Hepatocyte (in vitro differentiated cells): ENCODE measurements at regions not wholly inside any gene's neighbourhood (a gene's known extent, or its start where the extent isn't known, plus 50 kb on each side); places are given as distances from the start of the nearest gene placed in this dataset.

Experiments used
- DNase-seq: peaks from one replicate; pipeline ENCODE4 v3.0.0-alpha.2; 2016; ENCODE audit warnings: low spot score
- H2AFZ ChIP-seq: fragments of 200-600 bp; sonication (generic); 2 replicates; pipeline ENCODE4 v1.6.0; 2016; ENCODE audit warnings: antibody characterized with exemption, mild to moderate bottlenecking
- H3K27ac ChIP-seq: fragments of 200-600 bp; sonication (generic); 2 replicates; pipeline ENCODE4 v1.5.1; 2016; ENCODE audit warnings: mild to moderate bottlenecking
- H3K27me3 ChIP-seq: fragments of 200-600 bp; sonication (generic); 2 replicates; pipeline ENCODE4 v1.6.1; 2016
- H3K36me3 ChIP-seq: fragments of 200-600 bp; sonication (generic); replicated peaks from 2 replicates; pipeline ENCODE4 v1.5.1; 2016; ENCODE audit warnings: low read depth; ENCODE audit not compliant: insufficient read depth
- H3K4me1 ChIP-seq: fragments of 200-600 bp; sonication (generic); 2 replicates; pipeline ENCODE4 v1.5.1; 2016; ENCODE audit warnings: mild to moderate bottlenecking, moderate library complexity; ENCODE audit not compliant: insufficient read depth
- H3K4me2 ChIP-seq: fragments of 200-600 bp; sonication (generic); 2 replicates; pipeline ENCODE4 v1.6.0; 2016
- H3K4me3 ChIP-seq: fragments of 200-600 bp; sonication (generic); 2 replicates; pipeline ENCODE4 v1.5.1; 2016; ENCODE audit warnings: mild to moderate bottlenecking
- H3K79me2 ChIP-seq: fragments of 200-600 bp; sonication (generic); 2 replicates; pipeline ENCODE4 v1.6.0; 2017; ENCODE audit warnings: mild to moderate bottlenecking
- H3K9me2 ChIP-seq: fragments of 200-600 bp; sonication (generic); replicated peaks from 2 replicates; pipeline ENCODE4 v1.6.0; 2017; ENCODE audit warnings: mild to moderate bottlenecking; ENCODE audit not compliant: insufficient read depth
- H3K9me3 ChIP-seq: fragments of 200-600 bp; sonication (generic); 2 replicates; pipeline ENCODE4 v1.5.1; 2016; ENCODE audit warnings: low read depth, mild to moderate bottlenecking
- H4K20me1 ChIP-seq: fragments of 200-600 bp; sonication (generic); 2 replicates; pipeline ENCODE4 v1.6.0; 2016; ENCODE audit warnings: mild to moderate bottlenecking; ENCODE audit not compliant: insufficient read depth, poor library complexity, severe bottlenecking
- CTCF ChIP-seq: fragments of 200-600 bp; sonication (generic); IDR thresholded peaks from 2 replicates; pipeline ENCODE4 v1.5.1; 2016; ENCODE audit warnings: antibody characterized with exemption, mild to moderate bottlenecking; ENCODE audit not compliant: poor library complexity
- EZH2 ChIP-seq: fragments of 200-600 bp; sonication (generic); IDR thresholded peaks from 2 replicates; pipeline ENCODE4 v1.6.1; 2016; ENCODE audit warnings: antibody characterized with exemption, mild to moderate bottlenecking, borderline replicate concordance
- EZH2phosphoT487 ChIP-seq: fragments of 200-600 bp; sonication (generic); IDR thresholded peaks from one replicate; pipeline ENCODE4 v1.6.1; 2018; ENCODE audit warnings: antibody characterized with exemption, mild to moderate bottlenecking, low read depth, moderate library complexity; ENCODE audit not compliant: unreplicated experiment, severe bottlenecking
- WGBS: methylation state at CpG from one replicate; pipeline ENCODE4 v1.1.6; 2016; ENCODE audit warnings: low lambda C conversion rate; ENCODE audit errors: missing lambda C conversion rate; 5-methylcytosine and 5-hydroxymethylcytosine counted together

GRCh38 chr9:99445371-99445891, 223.3 kb downstream of the SEC61B start:
- Histone ChIP-seq H2AFZ (no peak overlapping the region), H3K4me2 (no peak overlapping the region), H3K4me3 (no peak overlapping the region), H3K79me2 (no peaks in the 10 kb centered on the region), H3K9me2 (no peaks in the 10 kb centered on the region), H4K20me1 (no peaks in the 10 kb centered on the region), H3K27me3 (no peaks in the 10 kb centered on the region), H3K36me3 (no peaks in the 10 kb centered on the region), H3K27ac (no peak overlapping the region), H3K4me1 (no peaks in the 10 kb centered on the region), H3K9me3 (no peaks in the 10 kb centered on the region)
- 50% methylated on average over 4 of the region's 4 CpGs for WGBS
- TF ChIP-seq EZH2: no peak
- no peak for TF ChIP-seq CTCF
- TF ChIP-seq EZH2phosphoT487: no peak
- DNase-seq: peak; percentile 20

- Histone ChIP-seq H3K36me3 (no peaks in the 10 kb centered on the region), H3K27me3 (no peaks in the 10 kb centered on the region), H3K27ac (no peak overlapping the region), H3K4me1 (no peaks in the 10 kb centered on the region), H2AFZ (no peak overlapping the region), H4K20me1 (no peaks in the 10 kb centered on the region), H3K4me3 (no peak overlapping the region), H3K9me3 (no peaks in the 10 kb centered on the region), H3K9me2 (no peaks in the 10 kb centered on the region), H3K4me2 (no peak overlapping the region), H3K79me2 (no peaks in the 10 kb centered on the region)
- 70% methylated on average over 4 of the region's 4 CpGs for WGBS
- no peak for DNase-seq
- TF ChIP-seq CTCF (no peak), EZH2phosphoT487 (no peak), EZH2 (no peak)
Measured at GRCh38 chr9:99445920-99446319, 223.8 kb downstream of the SEC61B start.

- no peak for DNase-seq
- no peak overlapping the region for H3K27ac ChIP-seq
Measured at GRCh38 chr9:99447951-99448350, 225.9 kb downstream of the SEC61B start.

More at GRCh38 chr9:99447951-99448350, 225.9 kb downstream of the SEC61B start:
- no peak overlapping the region for H3K4me2 ChIP-seq
- no peaks in the 10 kb centered on the region for H3K27me3 ChIP-seq
- no peak overlapping the region for H3K4me3 ChIP-seq
- TF ChIP-seq CTCF: no peak
- TF ChIP-seq EZH2phosphoT487: no peak
- TF ChIP-seq EZH2: no peak
- no peak overlapping the region for H2AFZ ChIP-seq
- no peaks in the 10 kb centered on the region for H3K9me3 ChIP-seq
- no peaks in the 10 kb centered on the region for H3K9me2 ChIP-seq
- no peaks in the 10 kb centered on the region for H3K36me3 ChIP-seq
- H4K20me1 ChIP-seq: no peaks in the 10 kb centered on the region
- H3K4me1 ChIP-seq: no peaks in the 10 kb centered on the region
- H3K79me2 ChIP-seq: no peaks in the 10 kb centered on the region
